Psoas muscle (tissue), 7 donors: ENCODE measurements at regions not wholly inside any gene's neighbourhood (a gene's known extent, or its start where the extent isn't known, plus 50 kb on each side); places are given as distances from the start of the nearest gene placed in this dataset.

Experiments
- ATAC-seq, 4 donors: fragments of 200-7000 bp; cut with Tn5 transposase; one replicate each; pipeline ENCODE4 v1.9.1; 2020; ENCODE audit warnings: moderate library complexity in 3 of 4, mild to moderate bottlenecking in 2 of 4
- DNase-seq, 2 donors: peaks; one replicate each; pipeline ENCODE4 v3.0.0-alpha.2; 2020
- H3K27ac ChIP-seq: fragments of 200-600 bp; one replicate; pipeline ENCODE4 v1.8.0; 2022
- H3K27me3 ChIP-seq, 3 donors: fragments of 200-600 bp in 1 of 3; one replicate each; pipeline versions ENCODE4 v1.6.1 to v1.8.0; 2013 to 2022; ENCODE audit warnings: low read length in 2 of 3, mild to moderate bottlenecking in 2 of 3, moderate library complexity in 1 of 3; ENCODE audit not compliant: insufficient read depth in 3 of 3
- H3K36me3 ChIP-seq, 2 donors: fragments of 200-600 bp in 1 of 2; one replicate each; pipeline versions ENCODE4 v1.6.1 to v1.8.0; 2013 to 2022; ENCODE audit warnings: low read depth in 1 of 2, mild to moderate bottlenecking in 1 of 2, moderate library complexity in 1 of 2; ENCODE audit not compliant: insufficient read depth in 1 of 2
- H3K4me1 ChIP-seq: fragments of 200-600 bp; one replicate; pipeline ENCODE4 v1.8.0; 2022
- H3K4me3 ChIP-seq: fragments of 200-600 bp; one replicate; pipeline ENCODE4 v1.8.0; 2022; ENCODE audit warnings: mild to moderate bottlenecking
- H3K9me3 ChIP-seq: fragments of 200-600 bp; one replicate; pipeline ENCODE4 v1.8.0; 2022
- CTCF ChIP-seq: fragments of 200-600 bp; IDR thresholded peaks from one replicate; pipeline ENCODE4 v1.8.0; 2022; ENCODE audit warnings: antibody characterized with exemption
- WGBS, 3 donors: extraction: QIAGEN DNeasy Blood & Tissue Kit; methylation state at CpG; one replicate each; pipeline versions ENCODE4 v1.1.6 to v1.1.7; 2013; 5-methylcytosine and 5-hydroxymethylcytosine counted together
- intact Hi-C, 2 donors: fragments of 100-400 bp; cut with DNase I; formaldehyde crosslinking; loops; one replicate each; pipeline versions ENCODE4 v1.11.0 to v1.14.2; 2022
- donor health status: healthy with polysubstance abuse.
- donor health status: DM: no; HTN: no; CAD: no; lungs with moderate emphysema.
- donor health status: Bipolar disorder and iron deficiency.
- donor health status: healthy.
- donor health status: DM: yes; HTN: yes; CAD: no.
- donor health status: DM: no; HTN: no; CAD: no.
- donor health status: DM: yes; HTN: yes; CAD: no.

- 86 to 88% (median 87%) methylated on average over 6 of the region's 6 CpGs for WGBS, 3 donors
- H3K4me3 ChIP-seq, result no peak overlapping the region
- no peak for DNase-seq
- no peaks in the 10 kb centered on the region for H3K36me3 ChIP-seq
- no peak overlapping the region for H3K27ac ChIP-seq
- no peaks in the 10 kb centered on the region for H3K4me1 ChIP-seq
- H3K9me3 ChIP-seq, result no peaks in the 10 kb centered on the region
- intact Hi-C loops, result no loop called here
- TF ChIP-seq CTCF, result no peak
- H3K27me3 ChIP-seq, result no peaks in the 10 kb centered on the region
- no peak for ATAC-seq
These were observed 431.8 kb upstream of the MAN1A1 start for GRCh38 chr6:119781365-119781764.

GRCh38 chr6:119768201-119768600 is 418.6 kb upstream of the MAN1A1 start:
- 74 to 86% (median 83%) methylated on average over 5 of the region's 5 CpGs for WGBS, 3 donors

GRCh38 chr6:119764927-119765681 is 415.5 kb upstream of the MAN1A1 start:
- no peaks in the 10 kb centered on the region for H3K27me3 ChIP-seq
- no peak for TF ChIP-seq CTCF
- intact Hi-C loops, result no loop called here

More at GRCh38 chr6:119768201-119768600, 418.6 kb upstream of the MAN1A1 start:
- no peaks in the 10 kb centered on the region for H3K9me3 ChIP-seq
- H3K4me3 ChIP-seq, result no peak overlapping the region
- intact Hi-C loops, result no loop called here
- no peak for DNase-seq
- H3K27me3 ChIP-seq, result no peaks in the 10 kb centered on the region
- H3K27ac ChIP-seq, result no peak overlapping the region
- no peak for ATAC-seq
- no peaks in the 10 kb centered on the region for H3K36me3 ChIP-seq
- H3K4me1 ChIP-seq, result no peaks in the 10 kb centered on the region
- TF ChIP-seq CTCF, result no peak

GRCh38 chr6:119760046-119760445 is 410.5 kb upstream of the MAN1A1 start:
- ATAC-seq (no peak), DNase-seq (no peak)
- 56 to 73% (median 58%) methylated on average over 1 of the region's 1 CpG for WGBS, 3 donors
- Histone ChIP-seq H3K27ac (no peak overlapping the region), H3K27me3 (no peaks in the 10 kb centered on the region), H3K36me3 (no peaks in the 10 kb centered on the region), H3K4me3 (no peak overlapping the region), H3K9me3 (no peaks in the 10 kb centered on the region), H3K4me1 (no peaks in the 10 kb centered on the region)
- TF ChIP-seq CTCF, result no peak
- intact Hi-C loops, result no loop called here

More at GRCh38 chr6:119764927-119765681, 415.5 kb upstream of the MAN1A1 start:
- H3K4me1 ChIP-seq, result no peaks in the 10 kb centered on the region
- ATAC-seq (no peak), DNase-seq (no peak)
- no peak overlapping the region for H3K27ac ChIP-seq
- H3K9me3 ChIP-seq, result no peaks in the 10 kb centered on the region
- 80 to 82% (median 81%) methylated on average over 7 of the region's 7 CpGs for WGBS, 3 donors
- H3K36me3 ChIP-seq, result no peaks in the 10 kb centered on the region
- no peak overlapping the region for H3K4me3 ChIP-seq

DNA sequence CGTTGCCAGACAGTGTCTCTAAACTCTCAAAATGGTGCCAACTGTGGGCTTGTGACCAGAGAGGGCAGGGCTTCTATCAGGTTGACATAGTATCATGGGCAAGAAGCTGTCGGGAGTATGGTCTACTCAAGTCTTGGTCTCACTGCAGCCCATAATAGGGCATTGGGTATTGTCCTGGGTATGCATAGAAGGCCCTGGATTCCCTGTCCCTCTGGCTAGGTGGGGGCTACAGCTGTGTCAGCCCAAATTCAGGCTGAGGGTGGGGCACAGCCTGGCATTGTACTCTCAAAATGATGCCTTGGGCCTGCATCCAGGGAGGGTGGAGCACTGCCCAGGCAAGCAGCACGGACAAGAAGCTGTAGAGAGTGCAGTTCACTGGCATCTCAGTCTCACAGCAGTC is 408.8 kb upstream of the MAN1A1 start:
- intact Hi-C loops, result no loop called here
- no peaks in the 10 kb centered on the region for H3K36me3 ChIP-seq
- ATAC-seq (no peak), DNase-seq (no peak)
- no peak overlapping the region for H3K4me3 ChIP-seq
- no peaks in the 10 kb centered on the region for H3K9me3 ChIP-seq
- no peaks in the 10 kb centered on the region for H3K27me3 ChIP-seq
- H3K27ac ChIP-seq, result no peak overlapping the region
- H3K4me1 ChIP-seq, result no peaks in the 10 kb centered on the region
- TF ChIP-seq CTCF, result no peak
- 38 to 60% (median 42%) methylated on average over 3 of the region's 3 CpGs for WGBS, 3 donors
